ENCODE measurements at regions not wholly inside any gene's neighbourhood (a gene's known extent, or its start where the extent isn't known, plus 50 kb on each side); places are given as distances from the start of the nearest gene placed in this dataset.

DNA sequence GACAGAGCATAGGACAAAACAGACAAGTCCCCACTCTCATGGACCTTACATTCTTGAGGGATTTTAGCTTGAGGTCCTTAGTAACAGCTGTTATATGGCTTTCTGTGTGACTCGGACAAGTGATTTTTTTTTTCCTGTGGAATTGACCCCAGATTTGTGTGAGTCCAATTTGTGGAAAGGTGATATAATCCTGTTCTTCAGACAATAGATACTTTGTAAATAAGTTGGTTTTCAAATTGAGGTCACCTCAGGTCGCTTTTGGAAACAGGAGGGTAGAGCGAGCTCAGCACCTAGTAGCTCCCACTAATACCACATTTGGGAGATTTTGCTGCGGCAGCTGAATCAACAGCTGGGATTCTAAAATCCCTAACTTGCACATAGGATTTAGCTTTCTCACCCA lies 1008.8 kb downstream of the ADGRL3 start:
- Histone ChIP-seq H3K4me3 (no peak overlapping the region), H3K4me1 (ENCODE audit: insufficient read depth) (no peaks in the 10 kb centered on the region), H3K27me3 (no peaks in the 10 kb centered on the region), H3K36me3 (no peaks in the 10 kb centered on the region), H3K9me3 (no peaks in the 10 kb centered on the region), H3K27ac (no peak overlapping the region)
- whole genome bisulfite sequencing, 3 donors, result 87 to 92% (median 90%) methylated on average over 4 of the region's 4 CpGs
- intact Hi-C loops (cut with DNase I), result no loop called here
- TF ChIP-seq POLR2A (IDR thresholded peaks at IDR 0.05), result no peak
- TF ChIP-seq, protein P1, sequence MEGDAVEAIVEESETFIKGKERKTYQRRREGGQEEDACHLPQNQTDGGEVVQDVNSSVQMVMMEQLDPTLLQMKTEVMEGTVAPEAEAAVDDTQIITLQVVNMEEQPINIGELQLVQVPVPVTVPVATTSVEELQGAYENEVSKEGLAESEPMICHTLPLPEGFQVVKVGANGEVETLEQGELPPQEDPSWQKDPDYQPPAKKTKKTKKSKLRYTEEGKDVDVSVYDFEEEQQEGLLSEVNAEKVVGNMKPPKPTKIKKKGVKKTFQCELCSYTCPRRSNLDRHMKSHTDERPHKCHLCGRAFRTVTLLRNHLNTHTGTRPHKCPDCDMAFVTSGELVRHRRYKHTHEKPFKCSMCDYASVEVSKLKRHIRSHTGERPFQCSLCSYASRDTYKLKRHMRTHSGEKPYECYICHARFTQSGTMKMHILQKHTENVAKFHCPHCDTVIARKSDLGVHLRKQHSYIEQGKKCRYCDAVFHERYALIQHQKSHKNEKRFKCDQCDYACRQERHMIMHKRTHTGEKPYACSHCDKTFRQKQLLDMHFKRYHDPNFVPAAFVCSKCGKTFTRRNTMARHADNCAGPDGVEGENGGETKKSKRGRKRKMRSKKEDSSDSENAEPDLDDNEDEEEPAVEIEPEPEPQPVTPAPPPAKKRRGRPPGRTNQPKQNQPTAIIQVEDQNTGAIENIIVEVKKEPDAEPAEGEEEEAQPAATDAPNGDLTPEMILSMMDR (IDR thresholded peaks at IDR 0.05), result no peak
- no peak for TF ChIP-seq EP300 (IDR thresholded peaks at IDR 0.05)
- no peak for DNase-seq

- no peaks in the 10 kb centered on the region for H3K4me1 ChIP-seq (ENCODE audit: insufficient read depth)
- no peaks in the 10 kb centered on the region for H3K27me3 ChIP-seq
- 92 to 98% (median 93%) methylated on average over 4 of the region's 4 CpGs for WGBS, 3 donors
- TF ChIP-seq EP300 (IDR thresholded peaks at IDR 0.05) (no peak), POLR2A (IDR thresholded peaks at IDR 0.05) (no peak)
- TF ChIP-seq, protein P1 (IDR thresholded peaks at IDR 0.05), result no peak
- no peak for DNase-seq
- intact Hi-C loops (cut with DNase I), result no loop called here
- H3K36me3 ChIP-seq, result no peaks in the 10 kb centered on the region
- no peak overlapping the region for H3K27ac ChIP-seq
- no peaks in the 10 kb centered on the region for H3K9me3 ChIP-seq
- H3K4me3 ChIP-seq, result no peak overlapping the region
These were observed 1004.0 kb downstream of the ADGRL3 start for GRCh38 chr4:62204136-62204535.

GRCh38 chr4:62199291-62199810 lies 999.2 kb downstream of the ADGRL3 start:
- Histone ChIP-seq H3K4me3 (no peak overlapping the region), H3K9me3 (no peaks in the 10 kb centered on the region), H3K27me3 (no peaks in the 10 kb centered on the region), H3K36me3 (no peaks in the 10 kb centered on the region), H3K27ac (no peak overlapping the region), H3K4me1 (ENCODE audit: insufficient read depth) (no peaks in the 10 kb centered on the region)
- no peak for DNase-seq
- 65 to 77% (median 75%) methylated on average over 8 of the region's 8 CpGs for WGBS, 3 donors
- intact Hi-C loops (cut with DNase I), result no loop called here
- TF ChIP-seq EP300 (IDR thresholded peaks at IDR 0.05) (no peak), POLR2A (IDR thresholded peaks at IDR 0.05) (no peak)
- TF ChIP-seq, protein P1 (IDR thresholded peaks at IDR 0.05), result no peak

- 86 to 91% (median 89%) methylated on average over 5 of the region's 5 CpGs for WGBS, 3 donors
- no peaks in the 10 kb centered on the region for H3K36me3 ChIP-seq
- no peak for DNase-seq
- no peaks in the 10 kb centered on the region for H3K9me3 ChIP-seq
- TF ChIP-seq EP300 (IDR thresholded peaks at IDR 0.05) (no peak), POLR2A (IDR thresholded peaks at IDR 0.05) (no peak)
- TF ChIP-seq, protein P1 (IDR thresholded peaks at IDR 0.05), result no peak
- no peak overlapping the region for H3K4me3 ChIP-seq
- no peak overlapping the region for H3K27ac ChIP-seq
- H3K4me1 ChIP-seq (ENCODE audit: insufficient read depth), result no peaks in the 10 kb centered on the region
- intact Hi-C loops (cut with DNase I), result no loop called here
- no peaks in the 10 kb centered on the region for H3K27me3 ChIP-seq
These were observed 996.2 kb downstream of the ADGRL3 start for GRCh38 chr4:62196338-62196737.

Measured in ovary (tissue), 7 donors.